ENCODE measurements at regions not wholly inside any gene's neighbourhood (a gene's known extent, or its start where the extent isn't known, plus 50 kb on each side); places are given as distances from the start of the nearest gene placed in this dataset.

- Histone ChIP-seq H3K36me3 (replicated peaks in 1 of 2; ENCODE audit: insufficient read depth in 1 of 2, low read depth in 2 of 2) (no peaks in the 10 kb centered on the region), H3K4me1 (no peaks in the 10 kb centered on the region), H3K27ac (no peak overlapping the region), H3K4me3 (no peak overlapping the region), H3K27me3 (no peaks in the 10 kb centered on the region), H3K9me3 (no peaks in the 10 kb centered on the region)
- intact Hi-C loops (cut with DNase I), result no loop called here
- WGBS, 2 donors, result 65 to 67% methylated on average over 2 of the region's 2 CpGs
- ATAC-seq (no peak), DNase-seq (no peak)
- TF ChIP-seq CTCF (IDR thresholded peaks at IDR 0.05), result no peak
- no peak for TF ChIP-seq POLR2A (IDR thresholded peaks at IDR 0.05)
These were observed 652.6 kb upstream of the WWC1 start for GRCh38 chr5:167638816-167639215.

GRCh38 chr5:167639273-167639672, 652.2 kb upstream of the WWC1 start:
- WGBS, 2 donors, result 18% methylated on average over 1 of the region's 1 CpG
- intact Hi-C loops (cut with DNase I), result no loop called here
- no peak overlapping the region for H3K27ac ChIP-seq
- TF ChIP-seq CTCF (IDR thresholded peaks at IDR 0.05), result no peak
- no peak for TF ChIP-seq POLR2A (IDR thresholded peaks at IDR 0.05)
- DNase-seq (no peak), ATAC-seq (no peak)
- H3K9me3 ChIP-seq, result no peaks in the 10 kb centered on the region
- no peaks in the 10 kb centered on the region for H3K36me3 ChIP-seq (replicated peaks in 1 of 2; ENCODE audit: insufficient read depth in 1 of 2, low read depth in 2 of 2)
- no peaks in the 10 kb centered on the region for H3K27me3 ChIP-seq
- H3K4me1 ChIP-seq, result no peaks in the 10 kb centered on the region
- H3K4me3 ChIP-seq, result no peak overlapping the region

DNA sequence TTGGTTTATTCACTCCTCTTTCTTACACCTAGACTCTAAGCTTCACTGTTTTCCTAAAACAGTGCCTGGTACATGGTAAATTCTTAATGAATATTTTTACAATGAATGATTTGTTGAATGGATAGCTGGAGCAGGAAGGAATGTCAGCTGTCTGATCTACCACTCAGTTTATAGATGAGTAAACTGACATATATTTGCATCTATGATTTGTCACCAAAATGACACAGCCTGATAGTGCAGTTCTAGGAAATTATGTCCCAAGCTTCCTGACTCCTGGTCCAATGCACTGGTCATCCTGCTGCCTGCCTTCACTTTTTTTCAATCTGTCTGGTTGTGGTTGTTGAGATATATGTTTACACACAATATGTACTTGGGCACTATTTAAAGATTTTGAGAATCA, 651.7 kb upstream of the WWC1 start:
- Histone ChIP-seq H3K9me3 (no peaks in the 10 kb centered on the region), H3K4me1 (no peaks in the 10 kb centered on the region), H3K27ac (no peak overlapping the region), H3K36me3 (replicated peaks in 1 of 2; ENCODE audit: insufficient read depth in 1 of 2, low read depth in 2 of 2) (no peaks in the 10 kb centered on the region), H3K4me3 (no peak overlapping the region), H3K27me3 (no peaks in the 10 kb centered on the region)
- no peak for DNase-seq
- intact Hi-C loops (cut with DNase I), result no loop called here
- ATAC-seq, result no peak
- no peak for TF ChIP-seq CTCF (IDR thresholded peaks at IDR 0.05)

GRCh38 chr5:167642181-167642580, 649.3 kb upstream of the WWC1 start:
- no peak for TF ChIP-seq POLR2A (IDR thresholded peaks at IDR 0.05)
- no peak for TF ChIP-seq CTCF (IDR thresholded peaks at IDR 0.05)
- Histone ChIP-seq H3K27ac (no peak overlapping the region), H3K9me3 (no peaks in the 10 kb centered on the region), H3K4me1 (no peaks in the 10 kb centered on the region), H3K4me3 (no peak overlapping the region), H3K36me3 (replicated peaks in 1 of 2; ENCODE audit: insufficient read depth in 1 of 2, low read depth in 2 of 2) (no peaks in the 10 kb centered on the region), H3K27me3 (no peaks in the 10 kb centered on the region)
- whole genome bisulfite sequencing, 2 donors, result 95 to 97% methylated on average over 1 of the region's 1 CpG
- DNase-seq (no peak), ATAC-seq (no peak)
- intact Hi-C loops (cut with DNase I), result no loop called here

DNA sequence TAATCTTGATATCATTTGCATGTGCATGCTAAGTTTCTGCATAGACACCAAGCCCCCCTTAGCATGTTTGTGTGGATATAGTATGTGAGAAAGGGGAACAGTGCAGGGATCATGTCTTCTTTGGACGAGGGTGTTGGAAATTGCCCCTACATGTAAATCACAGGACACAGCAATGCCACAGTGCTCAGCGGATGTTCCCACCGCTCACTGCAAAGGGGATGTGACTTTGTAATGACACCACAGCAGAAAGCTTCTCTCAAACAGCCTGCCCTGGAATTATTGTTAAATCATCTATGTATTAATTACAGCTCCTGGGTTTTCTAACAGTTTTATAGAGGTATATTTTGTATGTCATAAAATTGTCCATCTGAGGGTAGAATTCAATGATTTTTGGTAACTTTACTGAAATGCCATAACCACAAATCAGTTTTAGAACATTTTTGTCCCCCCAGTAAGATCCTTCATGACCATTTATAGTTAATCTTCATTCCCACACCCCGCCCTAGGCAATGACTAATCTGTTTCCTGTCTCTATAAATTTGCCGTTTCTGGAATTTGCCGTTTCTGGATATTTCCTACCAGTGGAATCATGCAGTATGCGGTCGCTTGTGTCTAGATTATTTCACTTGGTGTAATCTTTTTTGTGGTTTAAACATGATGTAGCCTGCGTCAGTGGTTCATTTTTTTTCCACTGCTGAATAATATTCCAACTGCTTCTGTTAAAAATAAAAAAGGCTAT, 648.5 kb upstream of the WWC1 start:
- Histone ChIP-seq H3K4me3 (no peak overlapping the region), H3K4me1 (no peaks in the 10 kb centered on the region), H3K9me3 (no peaks in the 10 kb centered on the region), H3K27me3 (no peaks in the 10 kb centered on the region), H3K27ac (no peak overlapping the region), H3K36me3 (replicated peaks in 1 of 2; ENCODE audit: insufficient read depth in 1 of 2, low read depth in 2 of 2) (no peaks in the 10 kb centered on the region)
- intact Hi-C loops (cut with DNase I), result no loop called here
- WGBS, 2 donors, result 60 to 67% methylated on average over 9 of the region's 9 CpGs
- ATAC-seq (no peak), DNase-seq (no peak)
- TF ChIP-seq POLR2A (IDR thresholded peaks at IDR 0.05) (no peak), CTCF (IDR thresholded peaks at IDR 0.05) (no peak)
